A549 (cell line): ENCODE measurements at regions not wholly inside any gene's neighbourhood (a gene's known extent, or its start where the extent isn't known, plus 50 kb on each side); places are given as distances from the start of the nearest gene placed in this dataset.

Source experiments
- ESRRA ChIP-seq: fragments of 150-350 bp; IDR thresholded peaks from 2 replicates; pipeline ENCODE4 v1.6.1; 2014; ENCODE audit warnings: mild to moderate bottlenecking, low read length, borderline replicate concordance
- FOSL2 ChIP-seq, 2 experiments: fragments of 450-650 bp in 1 of 2; fragments of >200 bp in 1 of 2; sonication (Bioruptor Twin) in 1 of 2; formaldehyde crosslinking; IDR thresholded peaks; 2 replicates each; pipeline versions ENCODE4 v1.5.0 to v1.6.1; 2016 to 2020; ENCODE audit warnings: mild to moderate bottlenecking in 1 of 2, moderate library complexity in 1 of 2
- HOXA7 ChIP-seq: fragments of 250-450 bp; sonication (Bioruptor Pico); IDR thresholded peaks from 2 replicates; pipeline ENCODE4 v1.5.0; 2020; ENCODE audit warnings: mild to moderate bottlenecking, moderate library complexity
- NR3C1 ChIP-seq: fragments of >200 bp; sonication (Bioruptor Twin); formaldehyde crosslinking; IDR thresholded peaks from 3 replicates; pipeline ENCODE4 v1.6.1; 2017
- POLR2A ChIP-seq: IDR thresholded peaks from 2 replicates; pipeline ENCODE4 v1.6.1; 2012; ENCODE audit warnings: mild to moderate bottlenecking, low read length
- RARB ChIP-seq: fragments of 250-450 bp; sonication (Bioruptor Pico); IDR thresholded peaks from 2 replicates; pipeline ENCODE4 v1.8.0; 2021; ENCODE audit warnings: mild to moderate bottlenecking, moderate library complexity
- TF ChIP-seq, protein P1 (sequence below): fragments of >200 bp; sonication (Bioruptor Twin); formaldehyde crosslinking; IDR thresholded peaks from 3 replicates; pipeline ENCODE4 v1.5.1; 2016
- TF ChIP-seq, protein P2 (sequence below): fragments of 450-650 bp; IDR thresholded peaks from 2 replicates; pipeline ENCODE4 v1.6.1; 2014; ENCODE audit warnings: antibody characterized with exemption
- TF ChIP-seq, protein P3 (sequence below): IDR thresholded peaks from 2 replicates; pipeline ENCODE4 v1.6.1; 2012

DNA sequence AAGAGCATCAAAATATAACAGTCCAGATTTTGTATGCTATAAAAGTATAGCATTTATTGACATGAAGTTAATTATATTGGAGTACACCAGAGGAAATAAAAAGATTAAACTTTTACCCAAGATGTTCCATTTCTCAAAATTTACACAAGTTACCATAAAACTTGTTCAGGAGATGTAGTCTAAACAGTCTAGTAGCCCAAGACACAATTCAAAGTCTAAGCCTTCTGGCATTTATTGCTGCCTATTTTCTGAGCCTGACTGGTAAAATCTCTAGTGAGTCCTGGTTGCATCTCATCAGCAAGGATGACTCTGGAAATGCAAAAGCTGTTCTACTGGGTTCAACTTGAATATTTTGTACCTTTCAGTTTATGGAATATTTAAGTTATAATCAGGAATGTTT, 468.7 kb downstream of the PDCD6IP start:
- no peak for TF ChIP-seq POLR2A
- TF ChIP-seq, protein P1, sequence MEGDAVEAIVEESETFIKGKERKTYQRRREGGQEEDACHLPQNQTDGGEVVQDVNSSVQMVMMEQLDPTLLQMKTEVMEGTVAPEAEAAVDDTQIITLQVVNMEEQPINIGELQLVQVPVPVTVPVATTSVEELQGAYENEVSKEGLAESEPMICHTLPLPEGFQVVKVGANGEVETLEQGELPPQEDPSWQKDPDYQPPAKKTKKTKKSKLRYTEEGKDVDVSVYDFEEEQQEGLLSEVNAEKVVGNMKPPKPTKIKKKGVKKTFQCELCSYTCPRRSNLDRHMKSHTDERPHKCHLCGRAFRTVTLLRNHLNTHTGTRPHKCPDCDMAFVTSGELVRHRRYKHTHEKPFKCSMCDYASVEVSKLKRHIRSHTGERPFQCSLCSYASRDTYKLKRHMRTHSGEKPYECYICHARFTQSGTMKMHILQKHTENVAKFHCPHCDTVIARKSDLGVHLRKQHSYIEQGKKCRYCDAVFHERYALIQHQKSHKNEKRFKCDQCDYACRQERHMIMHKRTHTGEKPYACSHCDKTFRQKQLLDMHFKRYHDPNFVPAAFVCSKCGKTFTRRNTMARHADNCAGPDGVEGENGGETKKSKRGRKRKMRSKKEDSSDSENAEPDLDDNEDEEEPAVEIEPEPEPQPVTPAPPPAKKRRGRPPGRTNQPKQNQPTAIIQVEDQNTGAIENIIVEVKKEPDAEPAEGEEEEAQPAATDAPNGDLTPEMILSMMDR: no peak
- TF ChIP-seq RARB (CRISPR knock-in tag): no peak
- TF ChIP-seq NR3C1: no peak
- TF ChIP-seq, protein P2, sequence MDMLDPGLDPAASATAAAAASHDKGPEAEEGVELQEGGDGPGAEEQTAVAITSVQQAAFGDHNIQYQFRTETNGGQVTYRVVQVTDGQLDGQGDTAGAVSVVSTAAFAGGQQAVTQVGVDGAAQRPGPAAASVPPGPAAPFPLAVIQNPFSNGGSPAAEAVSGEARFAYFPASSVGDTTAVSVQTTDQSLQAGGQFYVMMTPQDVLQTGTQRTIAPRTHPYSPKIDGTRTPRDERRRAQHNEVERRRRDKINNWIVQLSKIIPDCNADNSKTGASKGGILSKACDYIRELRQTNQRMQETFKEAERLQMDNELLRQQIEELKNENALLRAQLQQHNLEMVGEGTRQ: no peak
- TF ChIP-seq ESRRA: no peak
- TF ChIP-seq, protein P3, sequence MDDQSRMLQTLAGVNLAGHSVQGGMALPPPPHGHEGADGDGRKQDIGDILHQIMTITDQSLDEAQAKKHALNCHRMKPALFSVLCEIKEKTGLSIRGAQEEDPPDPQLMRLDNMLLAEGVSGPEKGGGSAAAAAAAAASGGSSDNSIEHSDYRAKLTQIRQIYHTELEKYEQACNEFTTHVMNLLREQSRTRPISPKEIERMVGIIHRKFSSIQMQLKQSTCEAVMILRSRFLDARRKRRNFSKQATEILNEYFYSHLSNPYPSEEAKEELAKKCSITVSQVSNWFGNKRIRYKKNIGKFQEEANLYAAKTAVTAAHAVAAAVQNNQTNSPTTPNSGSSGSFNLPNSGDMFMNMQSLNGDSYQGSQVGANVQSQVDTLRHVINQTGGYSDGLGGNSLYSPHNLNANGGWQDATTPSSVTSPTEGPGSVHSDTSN: no peak
- no peak for TF ChIP-seq FOSL2 (IDR thresholded peaks at IDR 0.05)
- no peak for TF ChIP-seq FOSL2 (CRISPR knock-in tag; IDR thresholded peaks at IDR 0.05)
- TF ChIP-seq HOXA7 (CRISPR knock-in tag): no peak
